22Rv1 (cell line): ENCODE measurements at regions not wholly inside any gene's neighbourhood (a gene's known extent, or its start where the extent isn't known, plus 50 kb on each side); places are given as distances from the start of the nearest gene placed in this dataset.

ENCODE experiments used
- CTCF ChIP-seq: fragments of 450-650 bp; IDR thresholded peaks from 2 replicates; pipeline ENCODE4 v1.5.1; 2017; ENCODE audit warnings: mild to moderate bottlenecking
- ZFX ChIP-seq: fragments of 450-650 bp; IDR thresholded peaks from 2 replicates; pipeline ENCODE4 v1.6.1; 2017; ENCODE audit warnings: antibody characterized with exemption, borderline replicate concordance

DNA sequence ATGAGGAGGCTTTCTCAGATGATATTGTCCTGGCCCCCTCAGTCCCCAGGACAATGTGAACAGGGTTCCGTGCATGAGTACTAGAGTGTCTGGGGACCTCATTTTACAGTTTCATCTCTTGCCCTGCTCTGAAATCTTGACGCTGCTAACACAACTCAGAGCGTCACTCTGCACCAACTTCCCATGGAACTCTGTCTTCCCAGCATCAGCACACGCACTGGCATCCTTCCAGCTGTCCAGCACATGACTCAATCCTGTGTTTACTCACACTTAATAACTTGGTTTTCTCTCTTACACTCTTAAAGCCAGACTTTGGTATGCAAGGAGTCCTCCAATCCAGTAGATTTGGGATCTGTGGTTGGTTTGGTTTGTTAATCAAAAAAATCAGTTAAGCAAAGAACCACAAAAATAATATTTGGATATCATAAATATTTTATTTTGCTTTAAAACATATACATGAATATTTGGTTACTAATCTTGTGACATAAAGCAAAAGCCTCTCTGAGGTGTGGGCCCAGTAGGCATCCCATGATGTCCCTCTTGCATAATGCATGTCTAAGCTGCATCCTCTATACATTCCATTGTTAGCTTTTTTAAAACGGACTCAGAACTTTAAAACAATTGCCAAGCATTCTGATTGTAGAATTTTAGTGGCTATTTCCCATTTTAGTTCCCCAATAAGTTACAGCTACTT is 131.0 kb downstream of the CXCL12 start:
- no peak for TF ChIP-seq CTCF
- TF ChIP-seq ZFX: no peak
